BJ (cell line): ENCODE measurements at regions not wholly inside any gene's neighbourhood (a gene's known extent, or its start where the extent isn't known, plus 50 kb on each side); places are given as distances from the start of the nearest gene placed in this dataset.

ENCODE experiments used
- CTCF ChIA-PET: fragments of 350-600 bp; formaldehyde crosslinking; extraction: SDS; loops from one replicate; lab custom pipeline; 2021; ENCODE audit warnings: antibody characterized with exemption, inconsistent platforms; lab: Yijun Ruan, JAX
- POLR2A ChIA-PET: fragments of 300-600 bp; sonication (Branson Sonifier 250); formaldehyde crosslinking; extraction: SDS; loops from one replicate; lab custom pipeline; 2021; ENCODE audit warnings: antibody characterized with exemption; lab: Charles Lee
- DNase-seq: peaks from one replicate; pipeline ENCODE4 v3.0.0-alpha.2; 2011; ENCODE audit warnings: low read depth
- H3K27me3 ChIP-seq: 2 replicates; pipeline ENCODE4 v1.6.0; 2011; ENCODE audit warnings: low read length; ENCODE audit not compliant: control insufficient read depth, insufficient read depth
- H3K36me3 ChIP-seq: 2 replicates; pipeline ENCODE4 v1.5.1; 2011; ENCODE audit warnings: low read length; ENCODE audit not compliant: control insufficient read depth, insufficient read depth
- H3K4me3 ChIP-seq: 2 replicates; pipeline ENCODE4 v1.5.1; 2011; ENCODE audit warnings: low read depth, mild to moderate bottlenecking, control low read depth, low read length
- CTCF ChIP-seq: IDR thresholded peaks from 2 replicates; pipeline ENCODE4 v1.5.1; 2011; ENCODE audit warnings: low read depth, mild to moderate bottlenecking, control low read depth, inconsistent platforms, low read length, moderate library complexity; ENCODE audit not compliant: insufficient read depth

DNA sequence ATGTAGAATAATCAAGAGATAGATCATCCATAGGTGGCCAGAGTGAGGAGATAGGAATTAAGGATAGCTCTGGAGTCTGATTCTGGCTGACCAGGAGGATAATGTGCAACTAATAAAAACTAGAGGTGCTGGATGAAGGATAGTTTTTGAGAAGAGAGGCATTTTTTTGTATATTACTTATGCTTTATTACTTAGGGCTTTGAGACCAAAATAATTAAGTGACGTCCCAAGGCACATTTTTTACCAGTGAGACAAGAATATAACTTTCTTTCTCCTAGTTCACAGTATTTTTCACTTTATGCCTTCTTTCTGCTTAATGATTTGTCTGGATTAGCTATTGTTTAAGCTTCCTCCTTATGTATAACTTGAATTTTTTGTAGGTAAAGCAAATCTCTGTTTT is 756.6 kb downstream of the TSN start:
- ChIA-PET CTCF (no interaction called here), POLR2A (no interaction called here)
- no peak for TF ChIP-seq CTCF
- Histone ChIP-seq H3K36me3 (no peaks in the 10 kb centered on the region), H3K4me3 (no peak overlapping the region), H3K27me3 (no peaks in the 10 kb centered on the region)
- DNase-seq, result no peak

DNA sequence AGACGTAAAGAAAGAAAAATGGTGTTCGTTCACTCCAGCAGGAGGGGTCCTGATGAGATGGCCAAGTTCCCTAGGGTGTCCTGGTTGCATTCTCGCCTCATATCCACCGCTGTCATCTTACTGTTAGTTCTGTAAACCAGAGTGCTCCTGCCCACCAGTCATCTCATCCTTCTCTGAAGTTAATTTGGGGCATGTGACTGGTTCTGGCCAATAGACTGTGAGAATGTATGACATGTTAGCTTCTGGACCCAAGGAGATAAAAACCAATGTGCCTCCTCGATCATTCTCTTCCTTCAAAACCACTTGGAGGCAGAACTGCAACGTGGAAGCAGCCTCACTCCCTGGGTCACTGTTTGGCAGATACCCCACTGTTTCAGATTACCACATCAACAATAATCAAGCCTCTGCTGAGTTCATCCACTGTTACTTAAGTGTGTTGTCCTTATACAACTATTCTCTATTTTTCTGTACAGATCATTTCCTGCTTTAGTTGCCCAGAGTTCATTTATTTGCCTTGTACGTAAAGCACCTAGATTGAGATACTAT is 759.1 kb downstream of the TSN start:
- no peak overlapping the region for H3K4me3 ChIP-seq
- no peaks in the 10 kb centered on the region for H3K27me3 ChIP-seq
- ChIA-PET POLR2A (no interaction called here), CTCF (no interaction called here)
- H3K36me3 ChIP-seq, result no peaks in the 10 kb centered on the region
- DNase-seq, result no peak
- no peak for TF ChIP-seq CTCF

- Histone ChIP-seq H3K4me3 (no peak overlapping the region), H3K36me3 (no peaks in the 10 kb centered on the region), H3K27me3 (no peaks in the 10 kb centered on the region)
- DNase-seq, result no peak
- CTCF ChIA-PET, result no interaction called here
- no peak for TF ChIP-seq CTCF
- POLR2A ChIA-PET, result no interaction called here
These were observed 760.4 kb downstream of the TSN start for GRCh38 chr2:122515731-122516290.

DNA sequence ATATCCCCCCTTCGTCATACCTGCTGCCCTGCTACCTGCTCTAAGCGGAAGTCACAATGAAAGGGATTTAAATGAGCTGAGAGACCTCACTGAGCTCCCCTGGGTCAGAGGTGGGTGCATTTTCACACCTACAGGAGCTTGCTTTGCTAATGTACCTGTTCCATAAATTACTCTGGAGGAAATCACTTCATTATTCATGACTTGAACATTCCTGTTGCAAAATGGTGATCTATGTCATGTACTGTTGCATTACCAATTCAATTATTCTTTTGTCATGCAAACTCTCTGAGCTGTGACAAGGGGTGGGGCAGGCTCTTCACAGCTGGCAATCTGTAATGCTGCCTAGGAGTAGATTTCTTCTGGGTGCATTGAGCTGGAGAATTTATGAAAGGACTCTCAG is 761.3 kb downstream of the TSN start:
- DNase-seq, result no peak
- CTCF ChIA-PET, result no interaction called here
- POLR2A ChIA-PET, result no interaction called here
- Histone ChIP-seq H3K27me3 (no peaks in the 10 kb centered on the region), H3K4me3 (no peak overlapping the region), H3K36me3 (no peaks in the 10 kb centered on the region)
- TF ChIP-seq CTCF, result no peak

DNA sequence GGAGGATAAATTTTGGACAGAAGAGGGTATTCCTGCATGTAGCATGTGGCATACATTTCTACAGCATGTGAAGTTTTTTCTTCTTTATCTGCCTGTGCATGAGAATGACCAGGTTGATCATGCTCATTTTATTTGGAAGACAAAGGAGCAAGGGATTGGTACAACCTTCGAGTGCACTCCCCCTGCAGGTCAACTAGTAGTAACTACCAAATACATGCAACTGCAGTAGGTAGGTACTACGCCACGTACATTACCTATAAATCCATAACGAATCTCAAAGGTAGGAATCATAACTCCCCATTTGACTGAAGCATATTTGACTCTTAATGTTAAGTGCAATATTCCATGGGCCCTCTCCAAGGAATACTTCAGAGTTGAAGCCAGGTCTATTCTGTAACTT is 763.9 kb downstream of the TSN start:
- DNase-seq, result no peak
- no peaks in the 10 kb centered on the region for H3K27me3 ChIP-seq
- H3K4me3 ChIP-seq, result no peak overlapping the region
- POLR2A ChIA-PET, result no interaction called here
- CTCF ChIA-PET, result no interaction called here
- H3K36me3 ChIP-seq, result no peaks in the 10 kb centered on the region
- TF ChIP-seq CTCF, result no peak
